ENCODE measurements at regions not wholly inside any gene's neighbourhood (a gene's known extent, or its start where the extent isn't known, plus 50 kb on each side); places are given as distances from the start of the nearest gene placed in this dataset.

GRCh38 chr10:105783936-105784483 lies 1142.9 kb downstream of the SORCS3 start:
- no peak for DNase-seq
- intact Hi-C loops (cut with DNase I) = no loop called here
- ATAC-seq = no peak

GRCh38 chr10:105774881-105775280 lies 1133.8 kb downstream of the SORCS3 start:
- no peak for DNase-seq
- ATAC-seq = no peak
- intact Hi-C loops (cut with DNase I) = no loop called here

DNA sequence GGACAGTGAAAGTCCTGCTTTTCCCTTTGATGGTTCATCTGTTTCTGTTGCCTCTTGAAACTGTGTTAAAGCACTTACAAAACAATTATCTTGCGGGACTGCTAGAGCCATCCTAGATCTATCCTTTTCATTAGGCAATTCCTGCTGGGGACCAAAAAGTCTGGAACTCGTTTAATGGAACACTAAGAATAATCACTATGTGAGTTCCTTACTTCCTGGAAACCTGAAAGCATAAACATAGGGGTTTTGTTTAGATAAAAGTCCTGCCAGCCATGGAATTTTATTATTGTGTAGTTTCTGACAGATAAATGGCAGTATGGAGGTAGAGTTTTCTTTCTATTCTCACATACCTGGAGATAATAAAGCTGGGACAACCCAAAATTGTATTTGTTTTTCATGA lies 1133.3 kb downstream of the SORCS3 start:
- DNase-seq (no peak), ATAC-seq (no peak)
- intact Hi-C loops (cut with DNase I) = no loop called here

- intact Hi-C loops (cut with DNase I) = no loop called here
- ATAC-seq = peak in 1 of 2 donors; percentile 38
- DNase-seq = no peak
Measured at GRCh38 chr10:105770524-105771212, 1129.6 kb downstream of the SORCS3 start.

- intact Hi-C loops (cut with DNase I) = no loop called here
- DNase-seq (no peak), ATAC-seq (peak in 1 of 2 donors; percentile 38)
Measured at GRCh38 chr10:105769248-105770184, 1128.4 kb downstream of the SORCS3 start.

DNA sequence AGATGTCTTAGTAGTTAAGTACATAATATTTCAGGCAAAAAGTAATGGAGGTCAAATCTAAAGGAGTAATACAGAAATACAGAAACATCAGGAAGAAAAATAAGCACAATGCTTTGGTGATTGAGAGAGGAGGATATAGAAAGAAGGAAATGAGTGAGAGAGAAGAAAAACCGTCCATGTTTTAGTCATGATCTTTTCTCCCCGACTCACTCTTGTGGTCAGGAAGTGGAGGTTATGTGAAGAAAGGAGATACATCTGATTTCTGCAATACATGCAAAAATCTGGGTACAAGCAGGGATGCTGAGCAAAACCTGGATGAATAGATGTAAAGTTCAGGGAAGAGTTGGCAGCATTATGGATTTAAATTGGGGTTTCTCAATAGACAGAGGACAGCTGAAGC lies 1122.5 kb downstream of the SORCS3 start:
- ATAC-seq (no peak), DNase-seq (no peak)
- intact Hi-C loops (cut with DNase I) = no loop called here

DNA sequence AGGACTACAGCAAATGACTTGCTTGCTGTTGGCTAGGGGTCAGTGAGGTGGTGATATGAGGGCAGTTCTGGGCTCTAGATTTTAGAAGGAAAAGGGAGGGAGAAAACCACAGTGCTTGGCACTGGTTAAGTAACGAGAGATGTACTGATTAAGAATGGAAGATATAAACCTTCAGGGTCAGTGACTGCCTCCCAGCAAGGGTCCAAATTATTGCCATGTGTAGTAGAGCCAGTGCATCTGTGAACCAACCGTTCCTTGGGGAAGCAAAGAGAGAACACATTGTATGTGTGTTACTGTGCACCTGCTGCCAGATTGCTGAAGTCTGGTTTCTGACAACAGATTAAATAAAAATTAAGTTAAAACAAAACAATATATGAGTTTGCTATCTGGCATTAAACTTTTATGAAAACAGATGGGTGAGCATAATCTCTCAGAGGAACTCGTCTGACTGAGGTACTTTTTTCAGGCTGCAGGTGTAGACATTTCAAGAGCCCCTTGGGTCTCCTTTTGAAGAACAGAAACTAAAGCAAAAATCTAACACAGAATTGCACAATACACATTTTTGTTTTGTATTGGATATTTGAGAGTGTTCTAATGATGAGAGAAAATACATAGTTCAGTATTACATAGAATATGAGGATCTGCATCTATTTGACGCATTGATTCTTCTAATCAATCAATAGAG lies 1120.6 kb downstream of the SORCS3 start:
- no peak for ATAC-seq
- no peak for DNase-seq
- intact Hi-C loops (cut with DNase I) = no loop called here

GRCh38 chr10:105759669-105760068 lies 1118.6 kb downstream of the SORCS3 start:
- intact Hi-C loops (cut with DNase I) = no loop called here
- ATAC-seq (no peak), DNase-seq (no peak)

DNA sequence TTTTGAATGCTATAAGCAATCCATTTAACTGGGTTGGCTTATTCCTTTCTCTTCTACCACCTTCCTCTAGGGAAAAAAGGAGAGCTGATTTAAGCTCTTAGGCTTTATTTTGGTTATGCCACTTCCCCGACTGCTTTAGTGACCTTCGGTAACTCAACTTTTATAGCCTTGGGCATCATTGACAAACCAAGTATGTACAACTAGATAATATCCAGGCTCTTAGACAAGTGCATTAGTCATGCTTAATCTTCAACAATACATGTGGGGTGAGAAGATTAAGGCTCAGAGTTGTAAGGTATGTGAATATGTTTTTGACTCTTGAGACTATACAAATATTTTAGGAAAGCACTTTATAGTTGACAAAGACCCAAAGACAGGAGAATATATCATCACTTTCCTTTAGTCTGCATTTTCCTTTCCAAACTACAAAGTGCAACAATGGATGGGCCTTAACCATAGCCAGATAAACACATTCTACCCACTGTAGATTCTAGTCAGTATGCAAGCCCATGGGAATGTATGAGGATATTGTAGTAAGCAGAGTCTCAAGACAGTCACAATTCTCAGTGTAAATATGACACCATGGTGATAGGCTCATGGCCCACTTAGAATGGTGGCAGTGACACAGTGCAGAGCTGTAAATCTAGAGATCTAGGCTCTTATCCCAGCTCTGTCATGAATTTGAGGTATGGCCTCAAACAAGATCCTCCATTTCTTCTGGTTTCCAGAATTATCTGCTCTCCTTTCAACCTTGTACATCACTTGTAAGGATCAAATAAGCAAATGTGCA lies 1117.3 kb downstream of the SORCS3 start:
- ATAC-seq (peak; percentile 44 to 50), DNase-seq (no peak)
- intact Hi-C loops (cut with DNase I) = no loop called here

DNA sequence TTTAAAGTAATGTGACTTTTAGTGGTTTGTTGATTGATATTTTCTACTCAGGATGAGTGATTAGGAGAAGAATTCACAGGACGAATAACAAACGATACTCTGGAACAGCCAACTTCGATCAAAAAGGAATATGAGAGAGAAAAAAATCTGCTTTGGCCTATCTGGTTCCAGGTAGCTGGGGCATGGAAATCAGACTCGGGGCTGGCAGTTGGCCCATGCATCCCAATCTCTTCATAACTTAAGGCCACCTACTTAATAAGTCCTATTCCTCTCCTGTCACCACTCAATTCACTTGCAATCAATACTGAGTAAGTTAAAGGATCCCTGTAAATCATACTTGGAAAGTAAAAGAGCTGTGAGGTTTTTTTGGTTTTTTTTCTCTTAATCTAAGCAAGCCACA lies 1116.2 kb downstream of the SORCS3 start:
- no peak for ATAC-seq
- intact Hi-C loops (cut with DNase I) = no loop called here
- no peak for DNase-seq

DNA sequence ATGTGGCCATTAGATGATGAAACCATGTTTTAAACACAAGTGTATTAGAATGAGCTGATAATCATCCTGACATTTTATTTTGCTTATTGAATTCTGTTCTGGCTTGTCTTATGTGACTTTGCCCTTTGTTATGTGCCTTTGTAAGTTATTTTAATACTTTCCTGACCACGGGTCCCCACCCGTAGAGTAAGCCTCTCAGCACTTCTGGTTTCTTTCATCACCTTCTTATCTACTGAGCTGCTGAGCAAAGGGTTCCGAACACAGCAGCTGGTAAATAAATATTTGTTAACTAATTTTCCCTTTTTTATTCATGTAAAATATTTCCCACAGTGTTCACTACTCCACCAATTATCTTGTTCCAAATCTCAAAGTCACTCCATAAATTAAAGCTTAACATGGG lies 1115.3 kb downstream of the SORCS3 start:
- peak; percentile 45 to 54 for ATAC-seq
- intact Hi-C loops (cut with DNase I) = no loop called here
- no peak for DNase-seq

DNA sequence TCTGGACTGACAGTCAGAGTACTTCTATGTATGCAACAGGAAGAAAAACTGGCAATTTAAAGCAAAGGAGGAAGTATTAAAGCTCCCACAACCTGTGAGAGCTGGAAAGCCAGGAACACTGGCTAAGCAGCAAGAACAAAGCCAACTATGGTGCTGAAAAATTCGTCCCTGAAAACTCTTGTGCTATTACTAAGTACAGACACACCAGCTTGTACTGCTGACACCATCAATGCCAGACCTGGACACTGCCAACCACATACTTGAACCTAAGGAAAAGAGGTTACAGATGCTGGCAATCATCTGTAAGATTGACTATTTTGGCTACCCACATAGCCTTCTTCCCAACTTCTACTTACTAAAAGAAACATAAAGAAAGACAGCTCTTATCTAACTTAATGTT lies 1110.6 kb downstream of the SORCS3 start:
- ATAC-seq = peak; percentile 25 to 34
- intact Hi-C loops (cut with DNase I) = no loop called here

DNA sequence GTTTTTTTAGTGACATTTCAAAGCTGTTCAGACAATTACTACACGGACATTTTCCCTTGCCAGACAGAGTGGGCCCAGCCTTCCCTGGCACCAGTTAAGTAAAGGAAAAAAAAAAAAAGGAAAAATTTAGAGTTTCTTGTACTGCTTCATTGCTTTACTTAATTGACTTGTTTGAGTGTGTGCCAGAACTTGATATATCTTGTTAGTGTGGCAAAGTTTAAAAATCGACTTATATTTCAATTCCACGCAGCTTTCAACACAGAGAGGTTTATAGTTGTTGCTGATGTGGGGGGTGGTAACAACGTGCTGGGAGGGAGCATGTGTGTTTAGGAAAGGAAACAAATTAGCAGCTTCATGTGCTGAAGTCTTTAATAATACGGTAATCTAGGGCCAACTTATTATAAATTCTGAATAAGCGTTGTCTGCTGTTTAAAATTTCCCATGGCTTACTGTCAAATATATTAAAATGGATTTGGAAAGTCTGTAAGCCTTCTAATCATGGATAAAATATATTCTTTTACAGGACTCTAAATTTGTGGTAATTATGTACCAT lies 1104.6 kb downstream of the SORCS3 start:
- DNase-seq = no peak
- intact Hi-C loops (cut with DNase I) = no loop called here
- no peak for ATAC-seq

More for the DNA sequence above, 1110.6 kb downstream of the SORCS3 start:
- no peak for DNase-seq

- peak; percentile 25 for DNase-seq
- peak; percentile 62 to 83 for ATAC-seq
- intact Hi-C loops (cut with DNase I) = no loop called here
Measured at GRCh38 chr10:105743343-105744056, 1102.4 kb downstream of the SORCS3 start.

DNA sequence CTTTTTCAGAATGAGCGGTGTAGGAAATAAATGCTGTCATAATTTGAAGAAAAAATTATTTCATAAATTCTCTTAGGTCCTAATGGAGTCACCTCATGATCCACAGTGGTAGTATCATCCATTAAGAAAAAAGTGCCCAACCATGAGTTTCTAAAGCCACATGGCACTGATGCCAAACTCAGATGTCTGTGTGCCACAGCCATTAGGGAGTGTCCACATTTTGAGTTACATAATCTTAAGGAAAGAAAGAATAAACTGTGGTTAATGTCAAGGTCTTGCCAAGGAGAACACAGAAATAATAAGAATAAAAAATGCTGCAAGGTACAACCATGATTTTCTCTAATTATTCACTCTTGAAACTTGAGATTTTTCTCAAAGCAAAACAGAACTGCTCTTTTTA lies 1101.8 kb downstream of the SORCS3 start:
- intact Hi-C loops (cut with DNase I) = no loop called here
- ATAC-seq (no peak), DNase-seq (no peak)

- no peak for DNase-seq
- intact Hi-C loops (cut with DNase I) = no loop called here
Measured at GRCh38 chr10:105742184-105742583, 1101.1 kb downstream of the SORCS3 start.

DNA sequence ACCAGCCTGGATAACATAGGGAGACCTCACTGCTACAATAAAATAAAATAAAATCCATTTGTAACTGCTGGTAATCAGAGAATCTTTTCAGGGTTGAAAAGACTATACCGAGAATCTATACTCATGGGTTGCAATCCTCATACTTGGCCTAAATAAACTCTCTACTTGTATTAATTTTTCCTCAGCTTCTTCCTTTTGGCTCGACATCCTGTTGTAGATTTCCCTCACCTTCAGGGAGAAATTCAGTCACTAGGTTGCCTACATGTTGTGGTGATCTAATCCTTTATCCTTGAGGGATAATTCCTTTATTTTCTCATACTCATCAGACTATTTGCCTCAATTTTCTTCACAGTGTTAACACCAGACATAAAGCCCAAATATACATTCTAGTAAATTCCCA lies 1093.4 kb downstream of the SORCS3 start:
- intact Hi-C loops (cut with DNase I) = no loop called here
- ATAC-seq (no peak), DNase-seq (no peak)

More at GRCh38 chr10:105742184-105742583, 1101.1 kb downstream of the SORCS3 start:
- peak; percentile 53 to 79 for ATAC-seq

DNA sequence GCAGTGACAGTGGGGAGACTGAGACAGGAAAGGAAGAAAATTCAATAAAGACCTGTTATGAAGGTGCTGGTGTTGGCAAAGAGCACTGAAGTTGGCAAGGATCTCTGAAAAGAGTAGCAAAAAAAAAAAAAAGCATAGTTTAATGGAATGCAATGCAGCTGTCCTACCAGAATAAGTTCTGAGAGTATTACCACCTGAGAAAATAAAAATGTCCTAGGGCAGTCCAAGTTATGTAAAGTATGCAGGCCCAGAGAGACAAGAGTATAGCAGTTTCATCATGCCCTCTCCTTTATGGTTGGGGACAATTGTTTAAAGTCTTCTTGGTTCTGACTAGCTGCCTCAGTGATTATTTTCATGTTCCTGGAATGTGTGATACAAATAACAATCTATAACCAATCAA lies 1092.8 kb downstream of the SORCS3 start:
- intact Hi-C loops (cut with DNase I) = no loop called here
- no peak for ATAC-seq
- no peak for DNase-seq
